HepG2 (cell line): ENCODE measurements at regions not wholly inside any gene's neighbourhood (a gene's known extent, or its start where the extent isn't known, plus 50 kb on each side); places are given as distances from the start of the nearest gene placed in this dataset.

ENCODE experiments used
- ATAC-seq: fragments of 200-7000 bp; cut with Tn5 transposase; 3 replicates; pipeline ENCODE4 v1.9.1; 2020; ENCODE audit warnings: mild to moderate bottlenecking, moderate library complexity
- BruUV-seq: library from RNA; stranded (reverse); fragments of 400-500 nt; replicated peaks from 2 replicates; lab custom pipeline; 2021; lab: Mats Ljungman, UMichigan
- CTCF ChIA-PET: fragments of 300-600 bp; formaldehyde crosslinking; extraction: SDS; loops from one replicate; lab custom pipeline; 2021; ENCODE audit warnings: low total read pairs, inconsistent platforms, low intra/inter-chr PET ratio; lab: Yijun Ruan, JAX
- POLR2A ChIA-PET: fragments of 350-600 bp; sonication (Branson Sonifier 250); formaldehyde crosslinking; loops from one replicate; lab custom pipeline; 2020; ENCODE audit warnings: antibody characterized with exemption, inconsistent platforms; lab: Yijun Ruan, JAX
- DNase-seq: peaks from one replicate; pipeline ENCODE4 v3.0.0-alpha.2; 2015; ENCODE audit warnings: low spot score
- FAIRE-seq: peaks from 3 replicates; lab custom pipeline; 2011; peaks lifted over from hg19 to GRCh38; lab: Jason Lieb, UNC
- H2AFZ ChIP-seq: one replicate; pipeline ENCODE4 v1.6.1; 2011; ENCODE audit warnings: low read length, inconsistent platforms
- H3K27ac ChIP-seq: fragments of 300-600 bp; 3 replicates; pipeline ENCODE4 v1.8.0; 2011; ENCODE audit warnings: mixed run types, mild to moderate bottlenecking, mixed read lengths, low read length, inconsistent platforms; ENCODE audit not compliant: insufficient read depth; ENCODE audit errors: extremely low read length
- H3K27me3 ChIP-seq, 2 experiments: fragments of 200-600 bp in 1 of 2; 2 replicates in 1 of 2; 3 replicates in 1 of 2; pipeline versions ENCODE4 v1.6.0 to v1.8.0; 2011; ENCODE audit warnings: low read length in 2 of 2, mild to moderate bottlenecking in 2 of 2, moderate library complexity in 2 of 2, inconsistent platforms in 1 of 2; ENCODE audit not compliant: insufficient read depth in 2 of 2, control insufficient read depth in 1 of 2
- H3K36me3 ChIP-seq, 2 experiments: fragments of 200-600 bp in 1 of 2; replicated peaks in 1 of 2; 2 replicates in 1 of 2; 3 replicates in 1 of 2; pipeline versions ENCODE4 v1.5.1 to v1.8.0; 2011; ENCODE audit warnings: low read length in 2 of 2, inconsistent platforms in 1 of 2; ENCODE audit not compliant: insufficient read depth in 2 of 2, control insufficient read depth in 1 of 2
- H3K4me1 ChIP-seq: 2 replicates; pipeline ENCODE4 v1.5.1; 2012; ENCODE audit warnings: low read length, inconsistent platforms; ENCODE audit not compliant: insufficient read depth
- H3K4me2 ChIP-seq: 2 replicates; pipeline ENCODE4 v1.6.0; 2011; ENCODE audit warnings: low read depth, low read length, inconsistent platforms
- H3K4me3 ChIP-seq, 3 experiments: fragments of 200-600 bp in 1 of 3; sonication (generic), shearing (Covaris generic) in 1 of 3; replicated peaks in 1 of 3; 2 replicates each; pipeline ENCODE4 v1.5.1; 2011 to 2016; ENCODE audit warnings: low read length in 3 of 3, inconsistent platforms in 2 of 3, low read depth in 2 of 3, mild to moderate bottlenecking in 2 of 3, control low read depth in 1 of 3, mixed read lengths in 1 of 3; ENCODE audit not compliant: insufficient read depth in 1 of 3
- H3K79me2 ChIP-seq: one replicate; pipeline ENCODE4 v1.6.1; 2011; ENCODE audit warnings: low read length, inconsistent platforms; ENCODE audit not compliant: insufficient read depth
- H3K9ac ChIP-seq: 2 replicates; pipeline ENCODE4 v1.6.0; 2011; ENCODE audit warnings: mild to moderate bottlenecking, low read depth, low read length, inconsistent platforms; ENCODE audit not compliant: insufficient read depth
- H3K9me3 ChIP-seq: 2 replicates; pipeline ENCODE4 v1.5.1; 2012; ENCODE audit warnings: mild to moderate bottlenecking, low read length
- H4K20me1 ChIP-seq: 2 replicates; pipeline ENCODE4 v1.6.0; 2011; ENCODE audit warnings: inconsistent platforms, mild to moderate bottlenecking, low read length, moderate library complexity; ENCODE audit not compliant: insufficient read depth
- ARID5B ChIP-seq: IDR thresholded peaks from 2 replicates; pipeline ENCODE4 v1.4.0; 2020; ENCODE audit warnings: mild to moderate bottlenecking, missing genetic modification reagents
- CENPT ChIP-seq: sonication (generic); formaldehyde crosslinking; IDR thresholded peaks from 2 replicates; pipeline ENCODE4 v1.8.0; 2022; ENCODE audit warnings: low read depth, mild to moderate bottlenecking, moderate library complexity, missing genetic modification reagents
- FOSL2 ChIP-seq: sonication (generic); formaldehyde crosslinking; IDR thresholded peaks from 2 replicates; pipeline ENCODE4 v1.4.0; 2020; ENCODE audit warnings: missing genetic modification reagents
- FOXA3 ChIP-seq: IDR thresholded peaks from 2 replicates; pipeline ENCODE4 v1.6.1; 2016; ENCODE audit warnings: missing genetic modification reagents, missing compliant biosample characterization
- HNF4A ChIP-seq: sonication (generic); formaldehyde crosslinking; IDR thresholded peaks from 2 replicates; pipeline ENCODE4 v1.4.0; 2020; ENCODE audit warnings: missing genetic modification reagents
- MAFF ChIP-seq: IDR thresholded peaks from 2 replicates; pipeline ENCODE4 v1.6.1; 2011; ENCODE audit warnings: low read depth, low read length, improper control_type of control experiment
- MAFK ChIP-seq, 2 experiments: IDR thresholded peaks in 1 of 2; conservative IDR thresholded peaks in 1 of 2; 2 replicates each; pipeline ENCODE4 v1.6.1; 2011; ENCODE audit warnings: improper control_type of control experiment in 2 of 2, low read length in 2 of 2
- TBX2 ChIP-seq: sonication (generic); formaldehyde crosslinking; IDR thresholded peaks from 2 replicates; pipeline ENCODE4 v1.5.0; 2020; ENCODE audit warnings: missing genetic modification reagents, mild to moderate bottlenecking, borderline replicate concordance
- TCF7 ChIP-seq: sonication (generic); IDR thresholded peaks from 2 replicates; pipeline ENCODE4 v1.6.1; 2016; ENCODE audit warnings: antibody characterized with exemption, low read depth
- TEAD3 ChIP-seq: optimal IDR thresholded peaks from 2 replicates; pipeline ENCODE3; 2016; ENCODE audit warnings: borderline replicate concordance
- ZBTB40 ChIP-seq, 2 experiments: fragments of 450-650 bp in 1 of 2; sonication (generic) in 1 of 2; formaldehyde crosslinking in 1 of 2; IDR thresholded peaks; 2 replicates each; pipeline versions ENCODE4 v1.6.1 to v1.8.0; 2016 to 2022; ENCODE audit warnings: antibody characterized with exemption in 1 of 2, mild to moderate bottlenecking in 1 of 2, missing genetic modification reagents in 1 of 2
- ZNF121 ChIP-seq: sonication (generic); formaldehyde crosslinking; IDR thresholded peaks from 2 replicates; pipeline ENCODE4 v1.5.0; 2020; ENCODE audit warnings: mild to moderate bottlenecking, missing genetic modification reagents
- in situ Hi-C: cut with HindIII; loops from 2 replicates; pipeline ENCODE4 v1.10.0; 2017; ENCODE audit warnings: low pct_unique_long_range_greater_than_20kb; ENCODE audit not compliant: extremely low pct_ligation_motif_present
- intact Hi-C: fragments of 100-400 bp; cut with micrococcal nuclease; formaldehyde crosslinking; loops from one replicate; pipeline ENCODE4 v1.10.0; 2022; ENCODE audit not compliant: unreplicated experiment

- POLR2A ChIA-PET = no interaction called here
Measured at GRCh38 chr11:114783805-114784204, 105.5 kb downstream of the NXPE2 start.

More at GRCh38 chr11:114783805-114784204, 105.5 kb downstream of the NXPE2 start:
- Histone ChIP-seq H4K20me1 (no peaks in the 10 kb centered on the region), H3K4me2 (no peak overlapping the region), H3K36me3 (no peaks in the 10 kb centered on the region), H2AFZ (no peak overlapping the region), H3K4me3 (no peak overlapping the region), H3K9ac (no peak overlapping the region), H3K9me3 (no peaks in the 10 kb centered on the region), H3K27ac (no peak overlapping the region), H3K79me2 (no peaks in the 10 kb centered on the region), H3K27me3 (peaks cover 6% of the 10 kb centered on the region in 2 experiments; a peak in 4 of 5 replicates), H3K4me1 (peaks cover 18% of the 10 kb centered on the region)
- TF ChIP-seq HNF4A = peak; percentile 42
- peak; percentile 62 for TF ChIP-seq FOSL2
- TF ChIP-seq TEAD3 = peak; percentile 34
- TF ChIP-seq TBX2 (CRISPR knock-in tag) = peak; percentile 30; the same call in 1 of the 2 replicates
- TF ChIP-seq TCF7 = 0 out of 2 replicates have a peak, but pooled peaks have one; percentile 13
- TF ChIP-seq MAFF = peak; percentile 64
- no peak for TF ChIP-seq ZNF121
- TF ChIP-seq ZBTB40 (IDR thresholded peaks at IDR 0.05) = peak; percentile 40; the same call in 1 of the 2 replicates
- 0 out of 2 replicates have a peak, but pooled peaks have one; percentile 20 for TF ChIP-seq ZBTB40 (CRISPR knock-in tag; IDR thresholded peaks at IDR 0.05)
- TF ChIP-seq ARID5B (CRISPR knock-in tag) = 0 out of 2 replicates have a peak, but pooled peaks have one; percentile 23
- TF ChIP-seq CENPT (CRISPR knock-in tag) = no peak
- TF ChIP-seq MAFK (conservative IDR thresholded peaks at IDR 0.05 in 1 of 2, IDR thresholded peaks at IDR 0.05 in 1 of 2; ENCODE audit: low read length in 2 of 2) = peak; percentile 73 to 85
- TF ChIP-seq FOXA3 = no peak
- intact Hi-C loops = no loop called here
- BruUV-seq = no TSS peak
- DNase-seq = peak; percentile 35
- in situ Hi-C loops = loop anchor here (25.0 kb wide), 1 partner anchor 328 kb away; no protein-coding TSS in a partner anchor
- CTCF ChIA-PET = no interaction called here
- peak; percentile 77 for ATAC-seq
- no peak for FAIRE-seq
